Lower lobe of right lung (tissue), 2 donors: ENCODE measurements at regions not wholly inside any gene's neighbourhood (a gene's known extent, or its start where the extent isn't known, plus 50 kb on each side); places are given as distances from the start of the nearest gene placed in this dataset.
"Not testable (repeated sequence)": the region's sequence is repeated elsewhere in the genome, so short reads cannot be mapped to it uniquely, and the experiment has no call there.

Experiments
- ATAC-seq, 2 donors: fragments of 200-7000 bp; cut with Tn5 transposase; one replicate each; pipeline ENCODE4 v1.9.1; 2020 to 2022; ENCODE audit warnings: mild to moderate bottlenecking in 2 of 2, moderate library complexity in 2 of 2
- DNase-seq: peaks from one replicate; pipeline ENCODE4 v3.0.0-alpha.2; 2020
- H3K27ac ChIP-seq: fragments of 200-600 bp; one replicate; pipeline ENCODE4 v1.8.0; 2022
- H3K27me3 ChIP-seq: fragments of 200-600 bp; one replicate; pipeline ENCODE4 v1.8.0; 2022; ENCODE audit warnings: low read depth
- H3K36me3 ChIP-seq: fragments of 200-600 bp; one replicate; pipeline ENCODE4 v1.8.0; 2022; ENCODE audit warnings: mild to moderate bottlenecking
- H3K4me1 ChIP-seq: fragments of 200-600 bp; one replicate; pipeline ENCODE4 v1.8.0; 2022
- H3K4me3 ChIP-seq: fragments of 200-600 bp; one replicate; pipeline ENCODE4 v1.8.0; 2022; ENCODE audit warnings: mild to moderate bottlenecking
- H3K9me3 ChIP-seq: fragments of 200-600 bp; one replicate; pipeline ENCODE4 v1.8.0; 2022
- CTCF ChIP-seq: fragments of 200-600 bp; IDR thresholded peaks from one replicate; pipeline ENCODE4 v1.8.0; 2022; ENCODE audit warnings: antibody characterized with exemption, mild to moderate bottlenecking
- intact Hi-C: fragments of 100-400 bp; cut with DNase I; formaldehyde crosslinking; loops from one replicate; pipeline ENCODE4 v1.11.0; 2022
- donor health status: DM: no; HTN: yes; CAD: no; lungs with severe emphysema.

- TF ChIP-seq CTCF: no peak
- DNase-seq: no peak
- Histone ChIP-seq H3K4me3 (no peak overlapping the region), H3K27me3 (no peaks in the 10 kb centered on the region), H3K9me3 (no peaks in the 10 kb centered on the region), H3K4me1 (no peaks in the 10 kb centered on the region), H3K27ac (no peak overlapping the region), H3K36me3 (no peaks in the 10 kb centered on the region)
- intact Hi-C loops: no loop called here
- ATAC-seq: no peak
Observed at GRCh38 chr6:102742754-102743356, 1349.3 kb downstream of the GRIK2 start.

GRCh38 chr6:102742028-102742427, 1348.5 kb downstream of the GRIK2 start:
- DNase-seq: no peak
- Histone ChIP-seq H3K9me3 (no peaks in the 10 kb centered on the region), H3K36me3 (no peaks in the 10 kb centered on the region), H3K27ac (no peak overlapping the region), H3K4me3 (no peak overlapping the region), H3K4me1 (no peaks in the 10 kb centered on the region), H3K27me3 (no peaks in the 10 kb centered on the region)
- TF ChIP-seq CTCF: no peak
- no peak for ATAC-seq
- intact Hi-C loops: no loop called here

- no peak for DNase-seq
- Histone ChIP-seq H3K4me1 (no peaks in the 10 kb centered on the region), H3K4me3 (no peak overlapping the region), H3K27ac (no peak overlapping the region), H3K36me3 (no peaks in the 10 kb centered on the region), H3K27me3 (no peaks in the 10 kb centered on the region), H3K9me3 (no peaks in the 10 kb centered on the region)
- intact Hi-C loops: no loop called here
- no peak for TF ChIP-seq CTCF
- ATAC-seq: no peak
Observed at GRCh38 chr6:102736941-102737368, 1343.4 kb downstream of the GRIK2 start.

GRCh38 chr6:102732898-102733297, 1339.4 kb downstream of the GRIK2 start:
- TF ChIP-seq CTCF: no peak
- Histone ChIP-seq H3K4me1 (no peaks in the 10 kb centered on the region), H3K27ac (no peak overlapping the region), H3K27me3 (no peaks in the 10 kb centered on the region), H3K36me3 (no peaks in the 10 kb centered on the region), H3K4me3 (no peak overlapping the region), H3K9me3 (no peaks in the 10 kb centered on the region)
- DNase-seq (no peak), ATAC-seq (no peak)
- intact Hi-C loops: no loop called here

GRCh38 chr6:102722086-102722485, 1328.6 kb downstream of the GRIK2 start:
- DNase-seq, H3K9me3 ChIP-seq, H3K4me1 ChIP-seq, H3K27ac ChIP-seq, H3K27me3 ChIP-seq, intact Hi-C loops, ATAC-seq, H3K4me3 ChIP-seq, H3K36me3 ChIP-seq: not testable (repeated sequence)

GRCh38 chr6:102717737-102718456, 1324.4 kb downstream of the GRIK2 start:
- H3K27ac ChIP-seq: no peak overlapping the region
- no peaks in the 10 kb centered on the region for H3K4me1 ChIP-seq
- H3K36me3 ChIP-seq: no peaks in the 10 kb centered on the region
- H3K9me3 ChIP-seq: no peaks in the 10 kb centered on the region
- no peak for TF ChIP-seq CTCF
- intact Hi-C loops: no loop called here
- H3K27me3 ChIP-seq: no peaks in the 10 kb centered on the region
- no peak overlapping the region for H3K4me3 ChIP-seq
- ATAC-seq (no peak), DNase-seq (no peak)
